ENCODE measurements at regions not wholly inside any gene's neighbourhood (a gene's known extent, or its start where the extent isn't known, plus 50 kb on each side); places are given as distances from the start of the nearest gene placed in this dataset.
"Not testable (repeated sequence)": the region's sequence is repeated elsewhere in the genome, so short reads cannot be mapped to it uniquely, and the experiment has no call there.

DNA sequence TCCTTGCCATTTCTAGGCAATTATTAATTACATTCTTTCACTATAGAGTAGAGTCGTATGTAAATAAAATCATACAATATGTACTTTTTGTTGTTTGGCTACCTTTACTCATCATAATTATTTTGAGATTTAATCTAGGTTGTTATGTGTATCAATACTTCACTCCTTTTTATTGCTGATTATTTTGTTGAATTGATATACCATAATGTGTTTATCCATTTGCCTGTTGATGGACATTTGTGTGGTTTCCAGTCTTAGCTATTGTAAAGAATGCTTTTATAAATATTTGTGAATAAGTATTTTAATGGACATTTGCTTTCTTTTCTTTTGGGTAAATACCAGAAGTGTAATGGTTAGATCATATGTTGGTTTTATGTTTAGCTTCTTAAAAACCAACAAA, 174.0 kb downstream of the RAMP3 start:
- ATAC-seq (replicated peaks; ENCODE audit: extremely low read depth, poor library complexity, severe bottlenecking) (no peak), DNase-seq (ENCODE audit: low spot score in 2 of 2) (no peak)
- peaks cover 78% of the 10 kb centered on the region for H3K27me3 Mint-ChIP-seq
- H3K27ac Mint-ChIP-seq (ENCODE audit: low read depth), result no peak overlapping the region
- peaks cover 12% of the 10 kb centered on the region for H3K9me3 Mint-ChIP-seq
- no peaks in the 10 kb centered on the region for H3K4me1 Mint-ChIP-seq
- H3K4me3 Mint-ChIP-seq, result no peak overlapping the region
- peaks cover 3% of the 10 kb centered on the region for H3K36me3 Mint-ChIP-seq (ENCODE audit: insufficient read depth)

GRCh38 chr7:45335024-45335423, 177.4 kb downstream of the RAMP3 start:
- not testable (repeated sequence) for H3K4me3 Mint-ChIP-seq; H3K27ac Mint-ChIP-seq (ENCODE audit: low read depth); H3K36me3 Mint-ChIP-seq (ENCODE audit: insufficient read depth); DNase-seq (ENCODE audit: low spot score in 2 of 2); ATAC-seq (replicated peaks; ENCODE audit: extremely low read depth, poor library complexity, severe bottlenecking); H3K4me1 Mint-ChIP-seq
- H3K9me3 Mint-ChIP-seq, result peaks cover 12% of the 10 kb centered on the region
- H3K27me3 Mint-ChIP-seq, result peaks cover 78% of the 10 kb centered on the region

- Mint-ChIP-seq H3K27ac (ENCODE audit: low read depth) (no peak overlapping the region), H3K4me1 (no peaks in the 10 kb centered on the region), H3K27me3 (peaks cover 50% of the 10 kb centered on the region), H3K4me3 (peak overlapping the region; percentile 13), H3K36me3 (ENCODE audit: insufficient read depth) (no peaks in the 10 kb centered on the region), H3K9me3 (no peaks in the 10 kb centered on the region)
- peak; percentile 46 for ATAC-seq (replicated peaks; ENCODE audit: extremely low read depth, poor library complexity, severe bottlenecking)
- DNase-seq (ENCODE audit: low spot score in 2 of 2), result no peak
These were observed 184.6 kb downstream of the RAMP3 start for GRCh38 chr7:45342236-45342635.

- H3K27ac Mint-ChIP-seq (ENCODE audit: low read depth), result no peak overlapping the region
These were observed 186.2 kb downstream of the RAMP3 start for GRCh38 chr7:45343746-45344145.

GRCh38 chr7:45347804-45348203, 190.2 kb downstream of the RAMP3 start:
- ATAC-seq (replicated peaks; ENCODE audit: extremely low read depth, poor library complexity, severe bottlenecking) (no peak), DNase-seq (ENCODE audit: low spot score in 2 of 2) (no peak)
- Mint-ChIP-seq H3K36me3 (ENCODE audit: insufficient read depth) (no peaks in the 10 kb centered on the region), H3K27me3 (peaks cover 57% of the 10 kb centered on the region), H3K9me3 (no peaks in the 10 kb centered on the region), H3K4me1 (no peaks in the 10 kb centered on the region), H3K4me3 (no peak overlapping the region), H3K27ac (ENCODE audit: low read depth) (no peak overlapping the region)

More at GRCh38 chr7:45343746-45344145, 186.2 kb downstream of the RAMP3 start:
- ATAC-seq (replicated peaks; ENCODE audit: extremely low read depth, poor library complexity, severe bottlenecking) (no peak), DNase-seq (ENCODE audit: low spot score in 2 of 2) (no peak)
- no peaks in the 10 kb centered on the region for H3K9me3 Mint-ChIP-seq
- peaks cover 44% of the 10 kb centered on the region for H3K27me3 Mint-ChIP-seq
- H3K4me3 Mint-ChIP-seq, result no peak overlapping the region
- H3K36me3 Mint-ChIP-seq (ENCODE audit: insufficient read depth), result no peaks in the 10 kb centered on the region
- H3K4me1 Mint-ChIP-seq, result no peaks in the 10 kb centered on the region

DNA sequence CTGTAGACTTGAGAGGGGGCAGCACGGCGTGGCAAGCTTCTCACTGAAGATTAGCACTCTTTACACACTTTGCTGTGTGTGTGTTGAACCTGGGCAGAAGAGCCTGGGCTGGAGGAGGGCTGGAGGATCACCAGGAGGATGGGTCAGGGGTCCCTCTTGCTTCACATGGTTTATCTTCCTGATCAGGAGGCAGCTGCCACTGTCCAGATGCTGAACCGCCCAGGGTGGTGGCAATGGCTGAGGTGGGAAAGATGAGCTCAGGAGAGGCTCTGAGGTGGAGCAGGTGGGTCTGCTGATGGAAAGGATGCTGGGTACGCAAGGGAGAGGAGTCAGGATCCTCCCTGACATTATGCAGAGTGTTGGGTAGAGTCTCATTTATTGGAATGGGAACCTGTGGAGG, 191.5 kb downstream of the RAMP3 start:
- Mint-ChIP-seq H3K27ac (ENCODE audit: low read depth) (no peak overlapping the region), H3K4me1 (no peaks in the 10 kb centered on the region), H3K27me3 (peaks cover 58% of the 10 kb centered on the region), H3K36me3 (ENCODE audit: insufficient read depth) (no peaks in the 10 kb centered on the region), H3K4me3 (no peak overlapping the region), H3K9me3 (no peaks in the 10 kb centered on the region)
- DNase-seq (ENCODE audit: low spot score in 2 of 2) (no peak), ATAC-seq (replicated peaks; ENCODE audit: extremely low read depth, poor library complexity, severe bottlenecking) (no peak)

- DNase-seq (ENCODE audit: low spot score in 2 of 2), result no peak
- H3K27me3 Mint-ChIP-seq, result peaks cover 75% of the 10 kb centered on the region
- no peak overlapping the region for H3K4me3 Mint-ChIP-seq
- no peaks in the 10 kb centered on the region for H3K36me3 Mint-ChIP-seq (ENCODE audit: insufficient read depth)
- no peaks in the 10 kb centered on the region for H3K9me3 Mint-ChIP-seq
- H3K27ac Mint-ChIP-seq (ENCODE audit: low read depth), result no peak overlapping the region
- H3K4me1 Mint-ChIP-seq, result no peaks in the 10 kb centered on the region
- no peak for ATAC-seq (replicated peaks; ENCODE audit: extremely low read depth, poor library complexity, severe bottlenecking)
These were observed 193.3 kb downstream of the RAMP3 start for GRCh38 chr7:45350896-45351295.

DNA sequence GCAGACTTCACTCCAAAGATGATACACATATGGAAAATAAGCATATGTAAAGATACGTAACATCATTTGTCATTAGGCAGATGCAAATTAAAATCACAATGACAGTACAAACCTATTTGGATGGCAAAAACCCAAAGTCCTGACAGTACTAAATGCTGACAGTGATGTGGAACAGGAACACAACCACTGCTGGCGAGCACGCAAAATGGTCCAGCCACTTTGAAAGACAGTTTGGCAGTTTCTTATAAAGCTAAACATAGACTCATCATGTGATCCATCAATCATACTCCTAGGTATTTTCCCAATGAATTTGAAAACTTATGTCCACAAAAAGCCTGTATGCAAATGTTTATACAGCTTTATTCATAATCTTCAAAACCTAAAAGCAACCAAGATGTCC, 200.7 kb downstream of the RAMP3 start:
- no peak overlapping the region for H3K27ac Mint-ChIP-seq (ENCODE audit: low read depth)
- ATAC-seq (replicated peaks; ENCODE audit: extremely low read depth, poor library complexity, severe bottlenecking), result no peak

DNA sequence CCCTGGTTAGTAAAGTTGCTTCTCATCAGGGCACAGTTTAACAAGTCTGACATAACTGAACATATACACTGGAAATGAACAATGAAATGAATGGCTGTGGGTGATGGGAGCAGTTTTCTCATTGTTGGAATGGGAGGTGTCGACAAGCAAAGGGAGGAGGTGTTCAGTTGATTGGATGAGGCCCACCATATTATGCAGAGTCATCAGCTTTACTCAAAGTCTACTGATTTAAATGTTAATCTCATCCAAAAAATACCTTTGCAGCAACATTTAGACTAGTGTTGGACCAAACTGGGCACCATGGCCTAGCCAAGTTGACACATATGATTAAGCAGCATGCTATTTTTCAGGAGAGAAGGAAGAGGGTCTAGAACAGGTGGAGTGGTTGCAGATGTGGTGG, 201.7 kb downstream of the RAMP3 start:
- H3K4me1 Mint-ChIP-seq, result no peaks in the 10 kb centered on the region
- no peak overlapping the region for H3K4me3 Mint-ChIP-seq
- peaks cover 55% of the 10 kb centered on the region for H3K27me3 Mint-ChIP-seq
- no peak for DNase-seq (ENCODE audit: low spot score in 2 of 2)
- peaks cover 10% of the 10 kb centered on the region for H3K9me3 Mint-ChIP-seq
- H3K27ac Mint-ChIP-seq (ENCODE audit: low read depth), result no peak overlapping the region
- ATAC-seq (replicated peaks; ENCODE audit: extremely low read depth, poor library complexity, severe bottlenecking), result no peak
- H3K36me3 Mint-ChIP-seq (ENCODE audit: insufficient read depth), result no peaks in the 10 kb centered on the region

More for the DNA sequence above, 200.7 kb downstream of the RAMP3 start:
- Mint-ChIP-seq H3K4me3 (no peak overlapping the region), H3K4me1 (no peaks in the 10 kb centered on the region), H3K9me3 (peaks cover 10% of the 10 kb centered on the region), H3K36me3 (ENCODE audit: insufficient read depth) (no peaks in the 10 kb centered on the region), H3K27me3 (peaks cover 55% of the 10 kb centered on the region)
- no peak for DNase-seq (ENCODE audit: low spot score in 2 of 2)

DNA sequence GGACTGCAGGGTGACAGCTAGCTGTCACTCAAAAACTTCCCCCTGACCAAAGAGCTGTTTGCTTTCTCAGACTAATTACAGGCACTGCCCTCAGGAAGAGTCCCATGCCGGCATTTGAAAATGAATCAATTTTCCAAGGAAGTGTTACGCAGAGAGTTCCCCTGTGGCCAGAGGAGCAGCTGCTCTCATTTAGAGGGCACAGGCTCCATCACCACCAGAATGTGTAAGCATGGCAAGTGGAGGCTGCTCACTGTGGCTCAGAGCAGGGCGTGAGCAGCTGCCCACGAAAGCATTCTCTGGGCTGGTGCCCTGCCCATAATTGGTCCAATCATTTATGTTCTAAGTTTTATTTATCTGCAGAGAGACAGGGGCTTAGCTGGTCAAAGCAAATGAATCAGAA, 202.2 kb downstream of the RAMP3 start:
- Mint-ChIP-seq H3K36me3 (ENCODE audit: insufficient read depth) (no peaks in the 10 kb centered on the region), H3K4me3 (no peak overlapping the region), H3K9me3 (peaks cover 10% of the 10 kb centered on the region), H3K4me1 (no peaks in the 10 kb centered on the region), H3K27ac (ENCODE audit: low read depth) (no peak overlapping the region), H3K27me3 (peaks cover 53% of the 10 kb centered on the region)
- ATAC-seq (replicated peaks; ENCODE audit: extremely low read depth, poor library complexity, severe bottlenecking) (no peak), DNase-seq (ENCODE audit: low spot score in 2 of 2) (no peak)

DNA sequence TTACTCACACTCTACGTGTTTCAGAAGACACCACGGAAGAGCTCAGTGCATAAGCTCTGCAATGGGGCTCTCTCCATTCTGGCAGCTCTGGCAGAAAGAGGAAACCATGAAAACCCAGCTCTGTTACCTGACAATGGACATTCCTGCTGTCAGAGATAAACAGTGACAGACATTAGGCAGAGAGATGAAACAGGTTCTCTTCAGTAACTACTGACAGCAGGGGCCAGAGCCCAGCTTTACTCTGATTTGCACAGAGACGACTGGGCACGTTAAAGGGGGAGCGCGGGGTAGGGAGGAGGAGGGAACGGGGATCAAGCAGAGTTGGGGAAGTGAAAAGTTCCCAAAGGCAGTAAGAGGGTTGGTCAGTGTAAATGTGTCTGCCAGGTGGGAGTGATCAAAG, 206.1 kb downstream of the RAMP3 start:
- H3K36me3 Mint-ChIP-seq (ENCODE audit: insufficient read depth), result no peaks in the 10 kb centered on the region
- DNase-seq (ENCODE audit: low spot score in 2 of 2) (no peak), ATAC-seq (replicated peaks; ENCODE audit: extremely low read depth, poor library complexity, severe bottlenecking) (no peak)
- H3K4me1 Mint-ChIP-seq, result no peaks in the 10 kb centered on the region
- H3K4me3 Mint-ChIP-seq, result no peak overlapping the region
- peaks cover 8% of the 10 kb centered on the region for H3K9me3 Mint-ChIP-seq
- no peak overlapping the region for H3K27ac Mint-ChIP-seq (ENCODE audit: low read depth)
- peaks cover 49% of the 10 kb centered on the region for H3K27me3 Mint-ChIP-seq

GRCh38 chr7:45365341-45365740, 207.8 kb downstream of the RAMP3 start:
- Mint-ChIP-seq H3K27me3 (peaks cover 65% of the 10 kb centered on the region), H3K27ac (ENCODE audit: low read depth) (no peak overlapping the region), H3K4me1 (no peaks in the 10 kb centered on the region)

GRCh38 chr7:45366475-45366874, 207.7 kb upstream of the ADCY1 start:
- peaks cover 65% of the 10 kb centered on the region for H3K27me3 Mint-ChIP-seq
- ATAC-seq (replicated peaks; ENCODE audit: extremely low read depth, poor library complexity, severe bottlenecking), result no peak
- DNase-seq (ENCODE audit: low spot score in 2 of 2), result no peak
- no peak overlapping the region for H3K27ac Mint-ChIP-seq (ENCODE audit: low read depth)
- no peak overlapping the region for H3K4me3 Mint-ChIP-seq
- H3K9me3 Mint-ChIP-seq, result no peaks in the 10 kb centered on the region
- no peaks in the 10 kb centered on the region for H3K4me1 Mint-ChIP-seq
- H3K36me3 Mint-ChIP-seq (ENCODE audit: insufficient read depth), result no peaks in the 10 kb centered on the region

More at GRCh38 chr7:45365341-45365740, 207.8 kb downstream of the RAMP3 start:
- DNase-seq (ENCODE audit: low spot score in 2 of 2), result no peak
- H3K4me3 Mint-ChIP-seq, result no peak overlapping the region
- no peak for ATAC-seq (replicated peaks; ENCODE audit: extremely low read depth, poor library complexity, severe bottlenecking)
- no peaks in the 10 kb centered on the region for H3K36me3 Mint-ChIP-seq (ENCODE audit: insufficient read depth)
- no peaks in the 10 kb centered on the region for H3K9me3 Mint-ChIP-seq

DNA sequence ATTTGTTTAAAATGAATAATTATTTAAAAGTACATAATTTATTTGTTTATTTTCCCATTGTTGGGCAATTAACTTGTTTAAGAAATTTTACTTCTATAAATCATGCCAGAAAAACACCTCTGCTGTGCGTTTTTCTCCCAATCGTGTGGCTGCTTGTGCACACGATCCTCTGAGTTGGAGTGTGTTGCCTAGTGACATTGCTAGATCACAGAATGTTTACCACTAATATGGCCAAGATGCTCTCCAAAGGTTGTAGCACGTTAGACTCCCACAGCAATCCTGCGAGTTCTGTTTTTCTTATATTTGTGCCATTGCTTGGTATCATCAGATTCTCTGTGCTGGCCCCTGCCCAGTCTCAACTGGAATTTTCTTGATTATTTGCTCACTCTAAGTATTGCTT, 207.1 kb upstream of the ADCY1 start:
- H3K36me3 Mint-ChIP-seq (ENCODE audit: insufficient read depth), result no peaks in the 10 kb centered on the region
- no peak overlapping the region for H3K27ac Mint-ChIP-seq (ENCODE audit: low read depth)

More for the DNA sequence above, 207.1 kb upstream of the ADCY1 start:
- H3K4me3 Mint-ChIP-seq, result no peak overlapping the region
- DNase-seq (ENCODE audit: low spot score in 2 of 2) (no peak), ATAC-seq (replicated peaks; ENCODE audit: extremely low read depth, poor library complexity, severe bottlenecking) (no peak)
- peaks cover 65% of the 10 kb centered on the region for H3K27me3 Mint-ChIP-seq
- H3K4me1 Mint-ChIP-seq, result no peaks in the 10 kb centered on the region
- no peaks in the 10 kb centered on the region for H3K9me3 Mint-ChIP-seq

Measured in central memory CD8-positive, alpha-beta T cell (primary cell).